H1 (cell line): ENCODE measurements at regions not wholly inside any gene's neighbourhood (a gene's known extent, or its start where the extent isn't known, plus 50 kb on each side); places are given as distances from the start of the nearest gene placed in this dataset.

Experiments used
- CTCF ChIA-PET: fragments of 300-600 bp; sonication (Branson Sonifier 250); formaldehyde crosslinking; loops from one replicate; lab custom pipeline; 2021; ENCODE audit not compliant: partially characterized antibody; lab: Charles Lee
- POLR2A ChIA-PET: fragments of 300-600 bp; sonication (Branson Sonifier 250); formaldehyde crosslinking; loops from one replicate; lab custom pipeline; 2021; ENCODE audit warnings: inconsistent platforms; ENCODE audit not compliant: partially characterized antibody; lab: Charles Lee
- DNase-seq, 2 experiments: peaks; one replicate each; pipeline versions ENCODE4 v3.0.0 to v3.0.0-alpha.2; 2010 to 2022; ENCODE audit warnings: low spot score in 2 of 2, low read depth in 1 of 2, mixed read lengths in 1 of 2
- FAIRE-seq: peaks from 2 replicates; lab custom pipeline; 2011; peaks lifted over from hg19 to GRCh38; lab: Jason Lieb, UNC
- H2AFZ ChIP-seq: 2 replicates; pipeline ENCODE4 v1.8.1; 2012; ENCODE audit warnings: low read length, inconsistent platforms
- H2AK5ac ChIP-seq: 2 replicates; pipeline ENCODE4 v1.6.1; 2013; ENCODE audit warnings: low read depth, low read length
- H2BK120ac ChIP-seq: replicated peaks from 2 replicates; pipeline ENCODE3; 2013; ENCODE audit warnings: low read depth, low read length, inconsistent platforms
- H2BK12ac ChIP-seq: 2 replicates; pipeline ENCODE4 v1.6.1; 2013; ENCODE audit warnings: low read depth, low read length
- H2BK15ac ChIP-seq: 2 replicates; pipeline ENCODE4 v1.6.1; 2013; ENCODE audit warnings: low read length
- H2BK20ac ChIP-seq: 2 replicates; pipeline ENCODE4 v1.6.1; 2013; ENCODE audit warnings: low read length
- H2BK5ac ChIP-seq: 2 replicates; pipeline ENCODE4 v1.6.1; 2013; ENCODE audit warnings: low read depth, low read length
- H3K14ac ChIP-seq: 2 replicates; pipeline ENCODE4 v1.6.1; 2013; ENCODE audit warnings: inconsistent platforms; ENCODE audit not compliant: insufficient read length
- H3K18ac ChIP-seq: 2 replicates; pipeline ENCODE4 v1.6.1; 2013; ENCODE audit warnings: low read length; ENCODE audit errors: extremely low read depth
- H3K23ac ChIP-seq: 2 replicates; pipeline ENCODE4 v1.6.1; 2013; ENCODE audit warnings: inconsistent platforms; ENCODE audit not compliant: insufficient read length
- H3K23me2 ChIP-seq: 2 replicates; pipeline ENCODE4 v1.6.1; 2013; ENCODE audit warnings: low read depth, low read length
- H3K27ac ChIP-seq: 2 replicates; pipeline ENCODE4 v1.6.1; 2011; ENCODE audit warnings: low read depth, low read length, inconsistent platforms
- H3K27me3 ChIP-seq, 4 experiments: replicated peaks in 1 of 4; 1 replicate in 1 of 4; 2 replicates in 3 of 4; pipeline versions ENCODE4 v1.6.1 to v1.8.1; 2011 to 2013; ENCODE audit warnings: low read length in 3 of 4, mild to moderate bottlenecking in 3 of 4, inconsistent platforms in 2 of 4, mixed read lengths in 2 of 4, moderate library complexity in 1 of 4; ENCODE audit not compliant: control insufficient read depth in 3 of 4, insufficient read depth in 3 of 4; ENCODE audit errors: extremely low read depth in 1 of 4
- H3K36me3 ChIP-seq, 4 experiments: 2 replicates each; pipeline versions ENCODE4 v1.6.1 to v1.8.1; 2011 to 2013; ENCODE audit warnings: mild to moderate bottlenecking in 4 of 4, low read length in 3 of 4, moderate library complexity in 2 of 4, control low read depth in 1 of 4, inconsistent platforms in 1 of 4; ENCODE audit not compliant: insufficient read depth in 4 of 4, control insufficient read depth in 2 of 4
- H3K4ac ChIP-seq: replicated peaks from 2 replicates; pipeline ENCODE3; 2013; ENCODE audit warnings: low read length, low read depth, mixed read lengths, inconsistent platforms; ENCODE audit not compliant: insufficient read length
- H3K4me1 ChIP-seq, 4 experiments: replicated peaks in 1 of 4; 1 replicate in 1 of 4; 2 replicates in 3 of 4; pipeline versions ENCODE4 v1.6.1 to v1.8.1; 2011 to 2013; ENCODE audit warnings: low read length in 3 of 4, inconsistent platforms in 2 of 4, mixed read lengths in 1 of 4; ENCODE audit not compliant: insufficient read depth in 4 of 4, control insufficient read depth in 3 of 4
- H3K4me2 ChIP-seq, 2 experiments: 2 replicates each; pipeline versions ENCODE4 v1.6.1 to v1.8.1; 2011 to 2013; ENCODE audit warnings: low read depth in 2 of 2, low read length in 2 of 2, control low read depth in 1 of 2, inconsistent platforms in 1 of 2, mild to moderate bottlenecking in 1 of 2; ENCODE audit not compliant: insufficient read depth in 1 of 2
- H3K4me3 ChIP-seq, 4 experiments: fragments of 200-600, 300-600 bp in 1 of 4; sonication (generic), shearing (Covaris generic), sonication (Bioruptor Twin) in 1 of 4; 2 replicates each; pipeline versions ENCODE4 v1.5.1 to v1.8.1; 2011 to 2016; ENCODE audit warnings: low read length in 4 of 4, low read depth in 3 of 4, control low read depth in 2 of 4, inconsistent platforms in 2 of 4, mild to moderate bottlenecking in 2 of 4, mixed read lengths in 1 of 4, moderate library complexity in 1 of 4; ENCODE audit not compliant: insufficient read depth in 2 of 4; ENCODE audit errors: extremely low read depth in 1 of 4
- H3K56ac ChIP-seq: replicated peaks from 2 replicates; pipeline ENCODE3; 2013; ENCODE audit warnings: low read depth, mild to moderate bottlenecking, mixed read lengths, low read length, inconsistent platforms; ENCODE audit not compliant: insufficient read length
- H3K79me1 ChIP-seq: 2 replicates; pipeline ENCODE4 v1.6.1; 2013; ENCODE audit warnings: low read depth, low read length, control low read depth
- H3K79me2 ChIP-seq, 2 experiments: 2 replicates each; pipeline versions ENCODE4 v1.6.1 to v1.8.1; 2012 to 2013; ENCODE audit warnings: low read length in 2 of 2, mild to moderate bottlenecking in 2 of 2, inconsistent platforms in 1 of 2; ENCODE audit not compliant: insufficient read depth in 2 of 2, control insufficient read depth in 1 of 2
- H3K9ac ChIP-seq, 4 experiments: replicated peaks in 1 of 4; 1 replicate in 1 of 4; 2 replicates in 3 of 4; pipeline versions ENCODE4 v1.6.1 to v1.8.1; 2011 to 2013; ENCODE audit warnings: low read depth in 3 of 4, low read length in 3 of 4, control low read depth in 2 of 4, mild to moderate bottlenecking in 2 of 4, moderate library complexity in 2 of 4, inconsistent platforms in 1 of 4; ENCODE audit errors: extremely low read depth in 1 of 4
- H3K9me3 ChIP-seq, 2 experiments: 2 replicates each; pipeline versions ENCODE4 v1.6.1 to v1.8.1; 2012 to 2013; ENCODE audit warnings: mild to moderate bottlenecking in 2 of 2, moderate library complexity in 2 of 2, control low read depth in 1 of 2, inconsistent platforms in 1 of 2, low read depth in 1 of 2, low read length in 1 of 2, mixed read lengths in 1 of 2; ENCODE audit not compliant: insufficient read depth in 2 of 2
- H4K20me1 ChIP-seq, 2 experiments: replicated peaks in 1 of 2; 2 replicates each; pipeline versions ENCODE3 to v1.8.1; 2011 to 2013; ENCODE audit warnings: inconsistent platforms in 2 of 2, low read length in 2 of 2, mild to moderate bottlenecking in 1 of 2; ENCODE audit not compliant: insufficient read depth in 2 of 2, control insufficient read depth in 1 of 2
- H4K5ac ChIP-seq: 2 replicates; pipeline ENCODE4 v1.6.1; 2013; ENCODE audit warnings: low read length, low read depth, mixed read lengths, inconsistent platforms; ENCODE audit not compliant: insufficient read length
- H4K8ac ChIP-seq: 2 replicates; pipeline ENCODE4 v1.8.0; 2013; ENCODE audit warnings: mild to moderate bottlenecking, moderate library complexity, low read length, inconsistent platforms; ENCODE audit not compliant: insufficient read depth; ENCODE audit errors: extremely low read depth
- H4K91ac ChIP-seq: replicated peaks from 2 replicates; pipeline ENCODE3; 2013; ENCODE audit warnings: low read length, mixed read lengths, inconsistent platforms; ENCODE audit not compliant: insufficient read length
- ATF3 ChIP-seq: IDR thresholded peaks from 2 replicates; pipeline ENCODE4 v1.6.1; 2011; ENCODE audit warnings: low read depth, mild to moderate bottlenecking, low read length; ENCODE audit not compliant: insufficient read depth
- CBX5 ChIP-seq: fragments of 300-800, 300-1000 bp; sonication (generic); IDR thresholded peaks from 2 replicates; pipeline ENCODE4 v1.7.1; 2016; ENCODE audit warnings: antibody characterized with exemption, low read length, low read depth
- CTBP2 ChIP-seq: IDR thresholded peaks from 2 replicates; pipeline ENCODE4 v1.7.0; 2011; ENCODE audit warnings: borderline replicate concordance, mild to moderate bottlenecking, moderate library complexity, mixed read lengths, low read length; ENCODE audit not compliant: insufficient read depth, insufficient read length
- GTF2F1 ChIP-seq: IDR thresholded peaks from 2 replicates; pipeline ENCODE4 v1.6.1; 2012; ENCODE audit warnings: low read depth, low read length, improper control_type of control experiment, borderline replicate concordance
- KDM5A ChIP-seq: fragments of 200-600 bp; IDR thresholded peaks from 2 replicates; pipeline ENCODE4 v1.7.1; 2012; ENCODE audit warnings: mild to moderate bottlenecking, low read length, inconsistent platforms, mixed read lengths
- RBBP5 ChIP-seq: IDR thresholded peaks from 2 replicates; pipeline ENCODE4 v1.7.1; 2012; ENCODE audit warnings: low read depth, mild to moderate bottlenecking, inconsistent platforms, low read length, moderate library complexity, borderline replicate concordance
- SIN3A ChIP-seq, 2 experiments: IDR thresholded peaks in 1 of 2; conservative IDR thresholded peaks in 1 of 2; 2 replicates each; pipeline ENCODE4 v1.6.1; 2011 to 2012; ENCODE audit warnings: low read length in 2 of 2, improper control_type of control experiment in 1 of 2, low read depth in 1 of 2, mild to moderate bottlenecking in 1 of 2
- TCF12 ChIP-seq: IDR thresholded peaks from 2 replicates; pipeline ENCODE4 v1.6.1; 2011; ENCODE audit warnings: low read depth, mild to moderate bottlenecking, low read length
- WGBS, 2 experiments: shearing (Covaris generic) in 1 of 2; methylation state at CpG; one replicate each; pipeline versions ENCODE4 v1.1.6 to v1.1.7; 2013 to 2015; ENCODE audit warnings: low lambda C conversion rate in 2 of 2, mixed read lengths in 2 of 2, inconsistent platforms in 1 of 2, low coverage in 1 of 2, missing lambda C conversion rate in 1 of 2; ENCODE audit not compliant: insufficient replicate concordance in 2 of 2, insufficient coverage in 1 of 2, insufficient read length in 1 of 2; ENCODE audit errors: extremely low coverage in 1 of 2, missing lambda C conversion rate in 1 of 2; 5-methylcytosine and 5-hydroxymethylcytosine counted together

GRCh38 chr13:73403355-73404120 is 344.7 kb downstream of the KLF5 start:
- Histone ChIP-seq H3K9me3 (no peaks in the 10 kb centered on the region), H2BK20ac (no peak overlapping the region), H3K4me1 (no peaks in the 10 kb centered on the region; a peak in 1 of 7 replicates), H3K4me3 (no peak overlapping the region), H3K23me2 (no peaks in the 10 kb centered on the region), H3K9ac (no peak overlapping the region), H3K18ac (no peak overlapping the region), H3K36me3 (no peaks in the 10 kb centered on the region), H3K79me2 (no peaks in the 10 kb centered on the region), H3K79me1 (no peaks in the 10 kb centered on the region), H2BK120ac (no peak overlapping the region), H4K8ac (no peak overlapping the region), H3K14ac (no peak overlapping the region), H3K4me2 (no peak overlapping the region), H2BK12ac (no peak overlapping the region), H2BK15ac (no peak overlapping the region), H3K4ac (no peak overlapping the region), H4K91ac (no peak overlapping the region), H3K27me3 (no peaks in the 10 kb centered on the region), H3K56ac (no peak overlapping the region), H4K20me1 (no peaks in the 10 kb centered on the region), H2AFZ (no peak overlapping the region), H2BK5ac (no peak overlapping the region), H2AK5ac (no peak overlapping the region), H4K5ac (no peak overlapping the region), H3K23ac (no peak overlapping the region), H3K27ac (no peak overlapping the region)
- CTCF ChIA-PET = interaction anchor here (0.6 to 1.5 kb wide), 4 partner anchors 57 to 404 kb away, joined by 3 to 4 read pairs (median 4); no protein-coding TSS in a partner anchor
- POLR2A ChIA-PET = no interaction called here
- no peak for DNase-seq
- FAIRE-seq = no peak
- TF ChIP-seq KDM5A (no peak), CTBP2 (no peak), TCF12 (no peak), SIN3A (conservative IDR thresholded peaks at IDR 0.05 in 1 of 2, IDR thresholded peaks at IDR 0.05 in 1 of 2; ENCODE audit: low read depth in 1 of 2, low read length in 2 of 2) (no peak), RBBP5 (no peak), ATF3 (no peak), CBX5 (no peak), GTF2F1 (no peak)
- WGBS, 2 experiments = 89% methylated on average over 1 of the region's 1 CpG; no CpG with 5 or more reads in 1 of the 2 experiments
